ENCODE measurements at regions not wholly inside any gene's neighbourhood (a gene's known extent, or its start where the extent isn't known, plus 50 kb on each side); places are given as distances from the start of the nearest gene placed in this dataset.

DNA sequence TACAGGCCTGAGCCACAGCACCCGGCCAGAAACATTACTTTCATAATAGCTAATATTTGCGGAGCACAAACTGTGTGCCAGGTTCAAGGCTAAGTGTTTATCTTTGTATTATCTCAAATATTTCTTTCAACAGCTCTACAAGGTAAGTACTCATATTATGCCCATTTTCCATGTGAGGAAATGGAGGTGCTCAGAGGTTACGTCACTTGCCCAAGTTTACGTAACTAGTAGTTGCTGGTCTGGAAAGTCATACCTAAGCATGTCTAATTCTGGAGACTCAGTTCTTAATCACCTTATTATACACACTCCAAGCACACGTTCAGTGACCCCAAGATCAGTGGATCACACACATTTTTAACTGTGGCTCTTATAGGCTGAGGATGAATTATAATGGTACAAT lies 177.5 kb downstream of the OXSM start:
- Histone ChIP-seq H3K9me3 (ENCODE audit: insufficient read depth, low read length) (no peaks in the 10 kb centered on the region), H3K4me1 (ENCODE audit: low read length) (peaks cover 5% of the 10 kb centered on the region), H4K20me1 (ENCODE audit: insufficient read depth, low read length) (no peaks in the 10 kb centered on the region), H3K36me3 (replicated peaks; ENCODE audit: low read depth, low read length) (no peaks in the 10 kb centered on the region), H3K4me3 (ENCODE audit: low read length) (no peak overlapping the region), H3K9ac (ENCODE audit: low read length) (no peak overlapping the region), H3K27ac (ENCODE audit: low read length) (no peak overlapping the region), H2AFZ (ENCODE audit: low read depth, low read length) (no peak overlapping the region), H3K79me2 (ENCODE audit: low read length) (no peaks in the 10 kb centered on the region), H3K27me3 (ENCODE audit: low read depth, low read length) (no peaks in the 10 kb centered on the region), H3K4me2 (ENCODE audit: low read length) (no peak overlapping the region)
- TF ChIP-seq, protein P1, sequence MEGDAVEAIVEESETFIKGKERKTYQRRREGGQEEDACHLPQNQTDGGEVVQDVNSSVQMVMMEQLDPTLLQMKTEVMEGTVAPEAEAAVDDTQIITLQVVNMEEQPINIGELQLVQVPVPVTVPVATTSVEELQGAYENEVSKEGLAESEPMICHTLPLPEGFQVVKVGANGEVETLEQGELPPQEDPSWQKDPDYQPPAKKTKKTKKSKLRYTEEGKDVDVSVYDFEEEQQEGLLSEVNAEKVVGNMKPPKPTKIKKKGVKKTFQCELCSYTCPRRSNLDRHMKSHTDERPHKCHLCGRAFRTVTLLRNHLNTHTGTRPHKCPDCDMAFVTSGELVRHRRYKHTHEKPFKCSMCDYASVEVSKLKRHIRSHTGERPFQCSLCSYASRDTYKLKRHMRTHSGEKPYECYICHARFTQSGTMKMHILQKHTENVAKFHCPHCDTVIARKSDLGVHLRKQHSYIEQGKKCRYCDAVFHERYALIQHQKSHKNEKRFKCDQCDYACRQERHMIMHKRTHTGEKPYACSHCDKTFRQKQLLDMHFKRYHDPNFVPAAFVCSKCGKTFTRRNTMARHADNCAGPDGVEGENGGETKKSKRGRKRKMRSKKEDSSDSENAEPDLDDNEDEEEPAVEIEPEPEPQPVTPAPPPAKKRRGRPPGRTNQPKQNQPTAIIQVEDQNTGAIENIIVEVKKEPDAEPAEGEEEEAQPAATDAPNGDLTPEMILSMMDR (IDR thresholded peaks at IDR 0.05; ENCODE audit: low read depth, low read length), result no peak
- TF ChIP-seq EZH2phosphoT487 (IDR thresholded peaks at IDR 0.05; ENCODE audit: low read depth), result no peak

DNA sequence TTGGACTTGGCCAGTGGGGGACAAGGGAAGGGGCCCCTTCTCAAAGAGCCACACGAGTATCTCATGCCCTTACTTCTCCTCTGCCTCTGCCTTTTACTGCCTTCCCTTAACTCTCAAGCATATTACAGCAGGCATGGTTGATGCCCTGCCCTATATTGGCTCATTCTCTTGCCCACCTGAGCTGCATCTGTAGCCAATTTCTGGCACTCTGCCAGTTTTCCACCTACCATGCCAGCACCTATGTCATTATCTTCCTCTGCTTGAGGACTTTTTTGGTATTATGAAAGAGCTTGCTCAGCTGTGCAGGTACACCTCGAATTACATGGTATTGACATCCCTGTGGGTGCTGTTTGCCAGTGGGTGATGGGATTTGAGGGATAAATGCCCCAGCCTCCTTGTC lies 181.8 kb downstream of the OXSM start:
- no peaks in the 10 kb centered on the region for H4K20me1 ChIP-seq (ENCODE audit: insufficient read depth, low read length)
- H2AFZ ChIP-seq (ENCODE audit: low read depth, low read length), result no peak overlapping the region
- no peak overlapping the region for H3K9ac ChIP-seq (ENCODE audit: low read length)
- no peak overlapping the region for H3K27ac ChIP-seq (ENCODE audit: low read length)
- H3K27me3 ChIP-seq (ENCODE audit: low read depth, low read length), result no peaks in the 10 kb centered on the region
- H3K4me3 ChIP-seq (ENCODE audit: low read length), result no peak overlapping the region
- TF ChIP-seq, protein P1 (IDR thresholded peaks at IDR 0.05; ENCODE audit: low read depth, low read length), result no peak
- TF ChIP-seq EZH2phosphoT487 (IDR thresholded peaks at IDR 0.05; ENCODE audit: low read depth), result no peak
- no peaks in the 10 kb centered on the region for H3K36me3 ChIP-seq (replicated peaks; ENCODE audit: low read depth, low read length)
- no peaks in the 10 kb centered on the region for H3K4me1 ChIP-seq (ENCODE audit: low read length)
- no peak overlapping the region for H3K4me2 ChIP-seq (ENCODE audit: low read length)
- no peaks in the 10 kb centered on the region for H3K79me2 ChIP-seq (ENCODE audit: low read length)
- no peaks in the 10 kb centered on the region for H3K9me3 ChIP-seq (ENCODE audit: insufficient read depth, low read length)

DNA sequence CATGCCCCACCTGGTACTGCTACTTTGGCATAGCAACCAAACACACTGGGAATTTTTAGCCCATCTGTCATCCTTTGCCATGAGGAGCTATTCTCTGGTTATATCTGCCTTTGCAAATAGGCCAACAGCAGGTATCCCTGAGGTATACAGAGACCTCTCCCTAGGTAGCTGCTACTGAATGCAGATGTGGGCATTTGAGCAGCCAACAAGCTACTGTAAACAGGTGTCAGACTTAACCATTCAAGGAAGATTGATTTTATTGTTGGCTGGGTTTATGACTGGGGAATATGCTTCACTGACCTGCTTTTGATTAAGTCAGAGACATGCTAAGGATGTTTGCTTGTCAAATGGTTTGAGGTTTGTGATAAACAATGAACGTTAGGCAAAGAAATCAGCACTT lies 183.2 kb downstream of the OXSM start:
- Histone ChIP-seq H3K27ac (ENCODE audit: low read length) (no peak overlapping the region), H3K27me3 (ENCODE audit: low read depth, low read length) (no peaks in the 10 kb centered on the region), H4K20me1 (ENCODE audit: insufficient read depth, low read length) (no peaks in the 10 kb centered on the region), H3K79me2 (ENCODE audit: low read length) (no peaks in the 10 kb centered on the region), H3K9me3 (ENCODE audit: insufficient read depth, low read length) (no peaks in the 10 kb centered on the region), H3K4me1 (ENCODE audit: low read length) (no peaks in the 10 kb centered on the region), H3K36me3 (replicated peaks; ENCODE audit: low read depth, low read length) (no peaks in the 10 kb centered on the region), H3K4me2 (ENCODE audit: low read length) (no peak overlapping the region), H3K4me3 (ENCODE audit: low read length) (no peak overlapping the region), H2AFZ (ENCODE audit: low read depth, low read length) (no peak overlapping the region), H3K9ac (ENCODE audit: low read length) (no peak overlapping the region)
- TF ChIP-seq EZH2phosphoT487 (IDR thresholded peaks at IDR 0.05; ENCODE audit: low read depth), result no peak
- TF ChIP-seq, protein P1 (IDR thresholded peaks at IDR 0.05; ENCODE audit: low read depth, low read length), result no peak

DNA sequence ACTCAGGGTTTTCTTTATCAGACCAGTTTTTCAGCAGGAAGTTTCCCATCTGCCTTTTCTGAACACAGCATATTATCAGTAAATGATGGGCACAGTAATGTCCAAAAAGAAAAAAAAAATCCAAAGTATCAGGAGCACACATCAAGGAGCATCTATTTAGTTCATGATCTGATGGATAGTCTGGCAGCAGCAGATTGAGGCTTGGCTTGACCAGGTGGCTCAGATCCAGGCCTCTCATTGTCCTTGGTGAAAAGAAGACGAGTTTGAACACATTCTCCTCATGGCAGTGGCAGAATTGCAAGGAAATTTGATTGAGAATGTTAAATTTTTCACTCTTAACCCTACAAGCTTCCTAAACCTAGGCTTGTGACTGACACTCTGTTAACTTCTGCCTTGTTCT lies 192.9 kb downstream of the OXSM start:
- no peaks in the 10 kb centered on the region for H4K20me1 ChIP-seq (ENCODE audit: insufficient read depth, low read length)
- no peaks in the 10 kb centered on the region for H3K79me2 ChIP-seq (ENCODE audit: low read length)
- H3K4me1 ChIP-seq (ENCODE audit: low read length), result no peaks in the 10 kb centered on the region
- H2AFZ ChIP-seq (ENCODE audit: low read depth, low read length), result no peak overlapping the region
- no peak overlapping the region for H3K27ac ChIP-seq (ENCODE audit: low read length)
- no peak overlapping the region for H3K4me3 ChIP-seq (ENCODE audit: low read length)
- H3K9ac ChIP-seq (ENCODE audit: low read length), result no peak overlapping the region
- no peaks in the 10 kb centered on the region for H3K36me3 ChIP-seq (replicated peaks; ENCODE audit: low read depth, low read length)
- TF ChIP-seq, protein P1 (IDR thresholded peaks at IDR 0.05; ENCODE audit: low read depth, low read length), result no peak
- no peak for TF ChIP-seq EZH2phosphoT487 (IDR thresholded peaks at IDR 0.05; ENCODE audit: low read depth)
- H3K27me3 ChIP-seq (ENCODE audit: low read depth, low read length), result no peaks in the 10 kb centered on the region
- no peaks in the 10 kb centered on the region for H3K9me3 ChIP-seq (ENCODE audit: insufficient read depth, low read length)
- H3K4me2 ChIP-seq (ENCODE audit: low read length), result no peak overlapping the region

Data from OCI-LY3 (cell line).